ENCODE measurements at regions not wholly inside any gene's neighbourhood (a gene's known extent, or its start where the extent isn't known, plus 50 kb on each side); places are given as distances from the start of the nearest gene placed in this dataset.

GRCh38 chr3:194939532-194939909, 253.8 kb downstream of the FAM43A start:
- TF ChIP-seq EZH2 (IDR thresholded peaks at IDR 0.05), result no peak
- TF ChIP-seq CTCF (IDR thresholded peaks at IDR 0.05), result no peak
